ENCODE measurements at regions not wholly inside any gene's neighbourhood (a gene's known extent, or its start where the extent isn't known, plus 50 kb on each side); places are given as distances from the start of the nearest gene placed in this dataset.

DNA sequence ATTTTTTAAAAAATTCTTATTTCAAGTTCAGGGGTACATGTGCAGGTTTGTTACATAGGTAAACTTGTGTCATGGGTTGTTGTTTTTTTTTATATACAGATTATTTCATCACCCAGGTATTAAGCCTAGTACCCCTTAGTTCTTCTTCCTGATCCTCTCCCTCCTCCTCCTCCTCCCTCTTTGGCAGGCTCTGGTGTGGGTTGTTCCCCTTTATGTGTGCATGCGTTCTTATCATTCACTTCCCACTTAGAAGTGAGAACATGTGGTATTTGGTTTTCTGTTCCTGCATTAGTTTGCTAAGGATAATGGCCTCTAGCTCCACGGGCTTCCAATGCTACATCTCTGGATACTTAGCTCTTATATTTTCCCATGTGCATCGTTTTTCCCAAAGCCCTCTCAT is 404.4 kb downstream of the HAPSTR1 start (continued):
- TF ChIP-seq ZNF462 (CRISPR knock-in tag; IDR thresholded peaks at IDR 0.05): no peak

DNA sequence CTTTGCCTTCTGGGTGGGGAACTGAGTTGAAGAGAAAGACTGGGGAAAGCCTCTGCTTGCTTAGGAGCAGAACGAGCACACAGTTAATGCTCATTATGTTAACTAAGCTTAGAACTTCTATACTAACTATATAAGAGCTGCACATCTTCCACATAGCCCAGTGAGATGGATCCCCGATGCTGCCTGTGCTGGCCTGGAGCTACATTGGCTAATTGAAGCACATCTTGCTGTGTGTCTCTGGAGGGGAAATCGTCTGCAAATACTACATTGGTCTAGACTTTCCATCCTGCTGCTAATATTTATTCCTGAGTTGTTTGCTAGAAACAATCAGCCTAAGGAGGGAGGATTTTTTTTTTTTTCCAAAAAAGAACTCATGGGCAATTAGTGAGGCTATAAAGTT is 406.3 kb downstream of the HAPSTR1 start:
- no peaks in the 10 kb centered on the region for H3K36me3 ChIP-seq (ENCODE audit: insufficient read depth)
- no peak for ATAC-seq
- H3K27ac Mint-ChIP-seq: no peak overlapping the region
- TF ChIP-seq CTCF (conservative IDR thresholded peaks at IDR 0.05; ENCODE audit: low read depth in 2 of 2): no peak
- no peak for TF ChIP-seq EZH2 (IDR thresholded peaks at IDR 0.05; ENCODE audit: low read depth, unreplicated experiment)
- TF ChIP-seq, protein P1, sequence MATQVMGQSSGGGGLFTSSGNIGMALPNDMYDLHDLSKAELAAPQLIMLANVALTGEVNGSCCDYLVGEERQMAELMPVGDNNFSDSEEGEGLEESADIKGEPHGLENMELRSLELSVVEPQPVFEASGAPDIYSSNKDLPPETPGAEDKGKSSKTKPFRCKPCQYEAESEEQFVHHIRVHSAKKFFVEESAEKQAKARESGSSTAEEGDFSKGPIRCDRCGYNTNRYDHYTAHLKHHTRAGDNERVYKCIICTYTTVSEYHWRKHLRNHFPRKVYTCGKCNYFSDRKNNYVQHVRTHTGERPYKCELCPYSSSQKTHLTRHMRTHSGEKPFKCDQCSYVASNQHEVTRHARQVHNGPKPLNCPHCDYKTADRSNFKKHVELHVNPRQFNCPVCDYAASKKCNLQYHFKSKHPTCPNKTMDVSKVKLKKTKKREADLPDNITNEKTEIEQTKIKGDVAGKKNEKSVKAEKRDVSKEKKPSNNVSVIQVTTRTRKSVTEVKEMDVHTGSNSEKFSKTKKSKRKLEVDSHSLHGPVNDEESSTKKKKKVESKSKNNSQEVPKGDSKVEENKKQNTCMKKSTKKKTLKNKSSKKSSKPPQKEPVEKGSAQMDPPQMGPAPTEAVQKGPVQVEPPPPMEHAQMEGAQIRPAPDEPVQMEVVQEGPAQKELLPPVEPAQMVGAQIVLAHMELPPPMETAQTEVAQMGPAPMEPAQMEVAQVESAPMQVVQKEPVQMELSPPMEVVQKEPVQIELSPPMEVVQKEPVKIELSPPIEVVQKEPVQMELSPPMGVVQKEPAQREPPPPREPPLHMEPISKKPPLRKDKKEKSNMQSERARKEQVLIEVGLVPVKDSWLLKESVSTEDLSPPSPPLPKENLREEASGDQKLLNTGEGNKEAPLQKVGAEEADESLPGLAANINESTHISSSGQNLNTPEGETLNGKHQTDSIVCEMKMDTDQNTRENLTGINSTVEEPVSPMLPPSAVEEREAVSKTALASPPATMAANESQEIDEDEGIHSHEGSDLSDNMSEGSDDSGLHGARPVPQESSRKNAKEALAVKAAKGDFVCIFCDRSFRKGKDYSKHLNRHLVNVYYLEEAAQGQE (IDR thresholded peaks at IDR 0.05; ENCODE audit: unreplicated experiment): no peak
- no peak for TF ChIP-seq POLR2AphosphoS5 (IDR thresholded peaks at IDR 0.05; ENCODE audit: low read depth)
- no peak for TF ChIP-seq CREB1 (CRISPR knock-in tag; IDR thresholded peaks at IDR 0.05; ENCODE audit: low read depth)
- no peak for TF ChIP-seq NANOG (IDR thresholded peaks at IDR 0.05; ENCODE audit: borderline replicate concordance)
- TF ChIP-seq EZH2phosphoT487 (IDR thresholded peaks at IDR 0.05; ENCODE audit: unreplicated experiment): no peak
- no peak for TF ChIP-seq JUNB (IDR thresholded peaks at IDR 0.05; ENCODE audit: unreplicated experiment)
- TF ChIP-seq STAT1 (IDR thresholded peaks at IDR 0.05; ENCODE audit: unreplicated experiment): no peak
- no peak for TF ChIP-seq ZNF114 (CRISPR knock-in tag; IDR thresholded peaks at IDR 0.05)
- TF ChIP-seq ZNF331 (CRISPR knock-in tag; IDR thresholded peaks at IDR 0.05; ENCODE audit: low read depth): no peak

More for the DNA sequence above, 406.3 kb downstream of the HAPSTR1 start:
- H4K20me1 ChIP-seq (replicated peaks; ENCODE audit: insufficient read depth): no peaks in the 10 kb centered on the region
- no peaks in the 10 kb centered on the region for H3K79me2 ChIP-seq (replicated peaks; ENCODE audit: insufficient read depth)
- no peak overlapping the region for H3K4me3 Mint-ChIP-seq
- H3K9me2 ChIP-seq (ENCODE audit: insufficient read depth): peaks cover 11% of the 10 kb centered on the region
- peaks cover 9% of the 10 kb centered on the region for H3K4me1 ChIP-seq (ENCODE audit: insufficient read depth)
- peaks cover 13% of the 10 kb centered on the region; the same call in 2 of the 3 replicates for H3K4me1 Mint-ChIP-seq
- H2AFZ ChIP-seq: no peak overlapping the region
- no peak overlapping the region for H3K27ac ChIP-seq (ENCODE audit: low read depth)
- no peak overlapping the region for H3K4me3 ChIP-seq
- H3F3A ChIP-seq (replicated peaks; ENCODE audit: low read depth): no peaks in the 10 kb centered on the region
- H3K4me2 ChIP-seq: no peak overlapping the region
- peaks cover 8% of the 10 kb centered on the region for H3K9me3 Mint-ChIP-seq
- H3K36me3 Mint-ChIP-seq (ENCODE audit: low read depth): peaks cover 11% of the 10 kb centered on the region; the same call in 1 of the 3 replicates
- H3K27me3 Mint-ChIP-seq (ENCODE audit: insufficient read depth, low read depth, poor library complexity): no peaks in the 10 kb centered on the region
- no peaks in the 10 kb centered on the region for H3K27me3 ChIP-seq (ENCODE audit: insufficient read depth)
- no peak for DNase-seq (ENCODE audit: low spot score)
